ENCODE measurements at regions not wholly inside any gene's neighbourhood (a gene's known extent, or its start where the extent isn't known, plus 50 kb on each side); places are given as distances from the start of the nearest gene placed in this dataset.
"Not testable (repeated sequence)": the region's sequence is repeated elsewhere in the genome, so short reads cannot be mapped to it uniquely, and the experiment has no call there.

- H3K27ac ChIP-seq (ENCODE audit: low read depth, low read length); H3K27me3 ChIP-seq (ENCODE audit: control insufficient read depth, insufficient read depth, low read length); H3K4me3 ChIP-seq (ENCODE audit: low read depth, low read length); H3K4me1 ChIP-seq (ENCODE audit: control insufficient read depth, insufficient read depth, low read length); H3K36me3 ChIP-seq (ENCODE audit: control insufficient read depth, insufficient read depth, low read length); H3K9me3 ChIP-seq (ENCODE audit: control insufficient read depth, insufficient read depth, low read length); H3K9ac ChIP-seq (ENCODE audit: low read depth, low read length): not testable (repeated sequence)
Measured at GRCh38 chr5:62240494-62240893, 65.5 kb upstream of the KIF2A start.

DNA sequence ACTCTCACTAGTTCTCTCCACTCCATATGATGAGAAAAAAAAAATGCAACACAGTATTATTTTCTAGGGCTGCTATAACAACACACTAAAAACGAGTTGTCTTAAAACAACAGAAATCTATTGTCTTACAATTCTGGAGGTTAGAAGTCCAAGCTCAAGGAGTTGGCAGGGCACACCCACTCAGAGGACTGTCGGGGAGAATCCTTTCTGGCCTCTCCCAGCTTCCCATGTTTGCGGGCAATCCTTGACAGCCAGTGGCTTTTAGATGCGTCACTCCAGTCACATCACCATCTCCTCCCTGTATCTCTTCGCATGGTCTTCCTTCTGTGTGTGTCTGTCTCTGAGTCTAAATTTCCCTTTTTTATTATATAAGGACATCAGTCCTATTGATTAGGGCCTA, 64.0 kb upstream of the KIF2A start:
- not testable (repeated sequence) for H3K27ac ChIP-seq (ENCODE audit: low read depth, low read length); H3K4me1 ChIP-seq (ENCODE audit: control insufficient read depth, insufficient read depth, low read length); H3K4me3 ChIP-seq (ENCODE audit: low read depth, low read length); H3K9me3 ChIP-seq (ENCODE audit: control insufficient read depth, insufficient read depth, low read length); H3K9ac ChIP-seq (ENCODE audit: low read depth, low read length); H3K27me3 ChIP-seq (ENCODE audit: control insufficient read depth, insufficient read depth, low read length); H3K36me3 ChIP-seq (ENCODE audit: control insufficient read depth, insufficient read depth, low read length)

DNA sequence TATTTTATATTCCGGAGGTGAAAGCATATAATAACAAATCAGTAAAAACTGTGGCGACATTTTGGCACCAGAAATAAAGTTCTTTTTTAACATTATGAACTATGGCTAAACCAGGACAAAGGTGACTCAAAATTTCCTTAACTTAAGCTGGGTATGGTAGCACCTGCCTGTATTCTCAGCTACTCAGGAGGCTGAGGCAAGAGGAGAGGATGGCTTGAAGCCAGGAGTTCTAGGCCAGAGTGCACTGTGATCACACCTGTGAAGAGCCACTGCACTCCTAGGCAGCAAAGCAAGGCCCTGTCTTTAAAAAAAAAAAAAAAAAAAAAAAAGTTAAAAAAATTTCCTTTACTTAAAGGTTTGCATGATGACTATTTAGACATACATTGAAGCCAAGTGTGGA, 63.0 kb upstream of the KIF2A start:
- not testable (repeated sequence) for H3K9ac ChIP-seq (ENCODE audit: low read depth, low read length); H3K9me3 ChIP-seq (ENCODE audit: control insufficient read depth, insufficient read depth, low read length); H3K27ac ChIP-seq (ENCODE audit: low read depth, low read length); H3K4me1 ChIP-seq (ENCODE audit: control insufficient read depth, insufficient read depth, low read length); H3K27me3 ChIP-seq (ENCODE audit: control insufficient read depth, insufficient read depth, low read length); H3K36me3 ChIP-seq (ENCODE audit: control insufficient read depth, insufficient read depth, low read length); H3K4me3 ChIP-seq (ENCODE audit: low read depth, low read length)

GRCh38 chr5:62248192-62248591, 57.8 kb upstream of the KIF2A start:
- not testable (repeated sequence) for H3K9ac ChIP-seq (ENCODE audit: low read depth, low read length); H3K4me3 ChIP-seq (ENCODE audit: low read depth, low read length); H3K4me1 ChIP-seq (ENCODE audit: control insufficient read depth, insufficient read depth, low read length); H3K9me3 ChIP-seq (ENCODE audit: control insufficient read depth, insufficient read depth, low read length); H3K27ac ChIP-seq (ENCODE audit: low read depth, low read length); H3K36me3 ChIP-seq (ENCODE audit: control insufficient read depth, insufficient read depth, low read length); H3K27me3 ChIP-seq (ENCODE audit: control insufficient read depth, insufficient read depth, low read length)

- H3K9ac ChIP-seq (ENCODE audit: low read depth, low read length); H3K27me3 ChIP-seq (ENCODE audit: control insufficient read depth, insufficient read depth, low read length); H3K4me3 ChIP-seq (ENCODE audit: low read depth, low read length); H3K4me1 ChIP-seq (ENCODE audit: control insufficient read depth, insufficient read depth, low read length); H3K9me3 ChIP-seq (ENCODE audit: control insufficient read depth, insufficient read depth, low read length); H3K27ac ChIP-seq (ENCODE audit: low read depth, low read length); H3K36me3 ChIP-seq (ENCODE audit: control insufficient read depth, insufficient read depth, low read length): not testable (repeated sequence)
Measured at GRCh38 chr5:62250085-62250484, 55.9 kb upstream of the KIF2A start.

GRCh38 chr5:62250919-62251318, 55.1 kb upstream of the KIF2A start:
- H3K9me3 ChIP-seq (ENCODE audit: control insufficient read depth, insufficient read depth, low read length); H3K27ac ChIP-seq (ENCODE audit: low read depth, low read length); H3K9ac ChIP-seq (ENCODE audit: low read depth, low read length); H3K27me3 ChIP-seq (ENCODE audit: control insufficient read depth, insufficient read depth, low read length); H3K4me3 ChIP-seq (ENCODE audit: low read depth, low read length); H3K36me3 ChIP-seq (ENCODE audit: control insufficient read depth, insufficient read depth, low read length); H3K4me1 ChIP-seq (ENCODE audit: control insufficient read depth, insufficient read depth, low read length): not testable (repeated sequence)

DNA sequence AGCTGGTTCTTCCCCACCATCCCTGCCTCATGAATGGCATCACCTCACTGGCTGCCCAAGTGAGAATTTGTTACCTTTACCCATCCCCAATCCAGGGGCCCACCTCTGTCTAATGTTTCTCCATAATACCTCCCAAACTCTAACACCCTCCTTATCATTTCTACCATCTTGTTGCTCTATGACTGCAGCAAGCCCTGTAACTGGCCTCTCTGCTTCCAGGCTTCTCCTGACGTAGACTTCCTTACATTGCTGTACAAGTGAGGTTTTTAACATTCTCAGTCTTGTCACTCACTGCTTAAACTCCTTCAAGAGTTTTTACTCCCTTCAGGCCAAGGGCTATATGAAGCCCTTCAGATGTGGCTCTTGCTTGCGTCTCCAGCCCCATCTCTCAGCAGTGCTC, 53.5 kb upstream of the KIF2A start:
- not testable (repeated sequence) for H3K9me3 ChIP-seq (ENCODE audit: control insufficient read depth, insufficient read depth, low read length); H3K4me1 ChIP-seq (ENCODE audit: control insufficient read depth, insufficient read depth, low read length); H3K4me3 ChIP-seq (ENCODE audit: low read depth, low read length); H3K36me3 ChIP-seq (ENCODE audit: control insufficient read depth, insufficient read depth, low read length); H3K27me3 ChIP-seq (ENCODE audit: control insufficient read depth, insufficient read depth, low read length); H3K9ac ChIP-seq (ENCODE audit: low read depth, low read length); H3K27ac ChIP-seq (ENCODE audit: low read depth, low read length)

DNA sequence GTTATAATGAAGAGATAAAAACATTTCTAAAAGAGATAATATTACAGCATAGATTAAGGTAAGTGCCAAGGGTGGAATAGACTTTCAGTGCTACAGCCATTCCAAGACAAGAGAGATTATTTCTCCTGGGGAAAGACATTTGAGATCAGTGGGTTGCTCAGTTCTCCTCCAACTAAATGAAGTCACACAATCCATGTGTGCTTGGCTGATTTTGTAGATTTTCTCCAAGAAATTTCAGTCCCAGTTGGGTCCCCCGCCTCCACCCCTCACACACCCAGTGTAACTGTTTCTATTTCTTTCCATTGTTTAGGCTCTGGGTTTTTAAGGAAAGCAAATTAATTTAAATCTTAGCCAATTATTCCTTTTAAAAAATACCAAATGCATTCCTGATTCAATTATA, 50.5 kb upstream of the KIF2A start:
- not testable (repeated sequence) for H3K9ac ChIP-seq (ENCODE audit: low read depth, low read length); H3K36me3 ChIP-seq (ENCODE audit: control insufficient read depth, insufficient read depth, low read length); H3K4me3 ChIP-seq (ENCODE audit: low read depth, low read length); H3K27me3 ChIP-seq (ENCODE audit: control insufficient read depth, insufficient read depth, low read length); H3K4me1 ChIP-seq (ENCODE audit: control insufficient read depth, insufficient read depth, low read length); H3K27ac ChIP-seq (ENCODE audit: low read depth, low read length); H3K9me3 ChIP-seq (ENCODE audit: control insufficient read depth, insufficient read depth, low read length)

- no peak overlapping the region for H3K27ac ChIP-seq (ENCODE audit: low read depth, low read length)
- no peaks in the 10 kb centered on the region for H3K9me3 ChIP-seq (ENCODE audit: control insufficient read depth, insufficient read depth, low read length)
- no peaks in the 10 kb centered on the region for H3K36me3 ChIP-seq (ENCODE audit: control insufficient read depth, insufficient read depth, low read length)
- H3K27me3 ChIP-seq (ENCODE audit: control insufficient read depth, insufficient read depth, low read length): no peaks in the 10 kb centered on the region
- H3K9ac ChIP-seq (ENCODE audit: low read depth, low read length): no peak overlapping the region
- no peak overlapping the region for H3K4me3 ChIP-seq (ENCODE audit: low read depth, low read length)
- H3K4me1 ChIP-seq (ENCODE audit: control insufficient read depth, insufficient read depth, low read length): no peaks in the 10 kb centered on the region
Measured at GRCh38 chr5:62256161-62257019, 49.6 kb upstream of the KIF2A start.
